Breast epithelium (tissue), 3 donors: ENCODE measurements at regions not wholly inside any gene's neighbourhood (a gene's known extent, or its start where the extent isn't known, plus 50 kb on each side); places are given as distances from the start of the nearest gene placed in this dataset.

Experiments used
- POLR2A ChIP-seq: fragments of 450-650 bp; IDR thresholded peaks from one replicate; pipeline ENCODE4 v1.6.1; 2016; ENCODE audit warnings: antibody characterized with exemption, mild to moderate bottlenecking, moderate library complexity
- TF ChIP-seq, protein P1 (sequence below), 3 donors: fragments of 450-650 bp; IDR thresholded peaks; one replicate each; pipeline ENCODE4 v1.5.1; 2016 to 2017; ENCODE audit warnings: antibody characterized with exemption in 3 of 3, mild to moderate bottlenecking in 3 of 3, moderate library complexity in 3 of 3

DNA sequence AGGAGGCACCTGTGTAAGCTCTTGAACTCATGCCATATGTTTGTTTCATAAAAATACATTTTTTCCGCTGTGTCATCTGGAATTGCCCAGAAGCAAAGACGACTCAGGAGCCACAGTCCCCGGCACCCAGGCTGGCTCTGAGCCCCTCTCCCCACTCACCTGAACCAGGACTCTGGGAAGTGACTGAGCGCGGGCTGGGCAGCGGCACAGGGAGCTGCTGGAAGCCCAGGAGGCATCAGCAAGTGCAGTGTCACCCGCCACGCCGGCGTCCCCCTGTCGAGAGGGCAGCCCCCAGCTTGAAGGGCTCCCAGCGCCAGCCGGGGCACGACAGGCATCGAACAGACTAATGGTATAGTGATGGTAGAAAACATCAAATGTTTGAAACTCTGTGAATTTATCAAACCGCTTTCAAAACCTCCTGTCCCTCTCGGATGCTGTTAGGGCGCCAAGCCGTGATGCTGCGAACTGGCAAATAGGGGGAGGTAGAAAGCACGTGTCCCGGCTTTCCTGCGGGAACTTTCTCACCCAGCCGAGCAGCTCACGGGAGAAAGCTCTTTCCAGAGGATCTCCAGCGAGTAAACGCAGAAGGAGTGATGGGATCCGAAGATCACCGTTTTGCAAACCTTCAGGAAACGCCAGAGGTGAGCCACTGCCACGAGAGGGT lies 57.8 kb upstream of the COL18A1 start:
- TF ChIP-seq, protein P1, sequence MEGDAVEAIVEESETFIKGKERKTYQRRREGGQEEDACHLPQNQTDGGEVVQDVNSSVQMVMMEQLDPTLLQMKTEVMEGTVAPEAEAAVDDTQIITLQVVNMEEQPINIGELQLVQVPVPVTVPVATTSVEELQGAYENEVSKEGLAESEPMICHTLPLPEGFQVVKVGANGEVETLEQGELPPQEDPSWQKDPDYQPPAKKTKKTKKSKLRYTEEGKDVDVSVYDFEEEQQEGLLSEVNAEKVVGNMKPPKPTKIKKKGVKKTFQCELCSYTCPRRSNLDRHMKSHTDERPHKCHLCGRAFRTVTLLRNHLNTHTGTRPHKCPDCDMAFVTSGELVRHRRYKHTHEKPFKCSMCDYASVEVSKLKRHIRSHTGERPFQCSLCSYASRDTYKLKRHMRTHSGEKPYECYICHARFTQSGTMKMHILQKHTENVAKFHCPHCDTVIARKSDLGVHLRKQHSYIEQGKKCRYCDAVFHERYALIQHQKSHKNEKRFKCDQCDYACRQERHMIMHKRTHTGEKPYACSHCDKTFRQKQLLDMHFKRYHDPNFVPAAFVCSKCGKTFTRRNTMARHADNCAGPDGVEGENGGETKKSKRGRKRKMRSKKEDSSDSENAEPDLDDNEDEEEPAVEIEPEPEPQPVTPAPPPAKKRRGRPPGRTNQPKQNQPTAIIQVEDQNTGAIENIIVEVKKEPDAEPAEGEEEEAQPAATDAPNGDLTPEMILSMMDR (IDR thresholded peaks at IDR 0.05) = no peak
- no peak for TF ChIP-seq POLR2A
